ENCODE measurements at regions not wholly inside any gene's neighbourhood (a gene's known extent, or its start where the extent isn't known, plus 50 kb on each side); places are given as distances from the start of the nearest gene placed in this dataset.

DNA sequence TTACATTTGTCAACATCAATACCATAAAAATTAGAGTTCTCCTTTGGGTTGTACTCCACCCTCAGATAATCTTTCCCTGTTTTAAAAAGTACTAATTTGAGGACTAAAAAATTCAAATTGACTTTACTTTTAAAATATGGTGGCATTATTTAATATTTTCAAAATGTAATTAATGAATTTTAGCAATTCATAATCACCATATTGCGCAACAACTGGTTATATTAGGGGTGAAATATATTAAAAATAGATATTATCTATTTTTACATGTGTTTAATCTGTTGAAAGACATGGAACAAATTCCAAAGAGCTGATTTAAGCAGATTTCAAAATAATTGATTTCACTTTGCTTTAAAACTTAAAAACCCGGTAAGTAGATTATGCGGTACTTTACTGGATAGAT, 236.6 kb upstream of the NOL4 start:
- Histone ChIP-seq H3K9me3 (ENCODE audit: control insufficient read depth in 2 of 2, low read length in 2 of 2) (no peaks in the 10 kb centered on the region), H3K4me1 (ENCODE audit: control insufficient read depth, insufficient read depth, low read length) (no peaks in the 10 kb centered on the region), H3K27ac (ENCODE audit: low read length) (no peak overlapping the region), H3K36me3 (ENCODE audit: control insufficient read depth in 2 of 2, insufficient read depth in 2 of 2, low read length in 2 of 2) (no peaks in the 10 kb centered on the region), H3K27me3 (ENCODE audit: control insufficient read depth in 1 of 2, insufficient read depth in 2 of 2, low read length in 2 of 2) (no peaks in the 10 kb centered on the region), H3K9ac (ENCODE audit: low read length in 2 of 2) (no peak overlapping the region), H3K4me3 (ENCODE audit: low read length in 2 of 2) (no peak overlapping the region)

- Histone ChIP-seq H3K27me3 (ENCODE audit: control insufficient read depth in 1 of 2, insufficient read depth in 2 of 2, low read length in 2 of 2) (no peaks in the 10 kb centered on the region), H3K36me3 (ENCODE audit: control insufficient read depth in 2 of 2, insufficient read depth in 2 of 2, low read length in 2 of 2) (no peaks in the 10 kb centered on the region), H3K4me3 (ENCODE audit: low read length in 2 of 2) (no peak overlapping the region), H3K4me1 (ENCODE audit: control insufficient read depth, insufficient read depth, low read length) (no peaks in the 10 kb centered on the region), H3K9ac (ENCODE audit: low read length in 2 of 2) (no peak overlapping the region), H3K27ac (ENCODE audit: low read length) (no peak overlapping the region), H3K9me3 (ENCODE audit: control insufficient read depth in 2 of 2, low read length in 2 of 2) (no peaks in the 10 kb centered on the region)
These were observed 242.3 kb upstream of the NOL4 start for GRCh38 chr18:34467058-34467457.

DNA sequence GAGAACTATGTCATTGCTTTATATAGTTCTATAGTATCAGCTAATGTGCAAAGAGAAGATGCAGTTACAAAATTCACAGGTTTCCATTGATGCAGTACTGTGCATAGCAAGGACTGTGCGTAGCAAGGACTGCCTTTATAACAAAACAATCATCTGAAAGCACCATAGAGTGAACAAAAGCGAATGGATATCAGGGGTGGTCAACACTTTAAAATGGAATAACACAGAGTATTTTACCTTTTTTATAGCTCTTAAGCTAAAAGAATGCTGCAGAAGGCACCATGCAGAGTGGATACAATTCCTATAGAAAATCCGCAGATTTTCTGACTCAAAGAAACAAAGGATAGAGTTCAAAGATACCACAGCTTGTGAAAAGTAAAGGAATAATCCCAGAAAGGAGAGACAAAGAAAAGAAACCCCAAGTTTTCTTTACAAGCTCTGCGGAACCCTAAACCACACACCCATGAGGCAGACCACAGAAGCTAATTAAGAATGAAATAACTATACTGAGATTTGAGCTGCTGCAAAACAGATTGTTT, 229.9 kb upstream of the DTNA start:
- Histone ChIP-seq H3K27me3 (ENCODE audit: control insufficient read depth in 1 of 2, insufficient read depth in 2 of 2, low read length in 2 of 2) (no peaks in the 10 kb centered on the region), H3K4me3 (ENCODE audit: low read length in 2 of 2) (no peak overlapping the region), H3K9ac (ENCODE audit: low read length in 2 of 2) (no peak overlapping the region), H3K36me3 (ENCODE audit: control insufficient read depth in 2 of 2, insufficient read depth in 2 of 2, low read length in 2 of 2) (no peaks in the 10 kb centered on the region), H3K27ac (ENCODE audit: low read length) (no peak overlapping the region), H3K9me3 (ENCODE audit: control insufficient read depth in 2 of 2, low read length in 2 of 2) (peaks cover 0 to 4% of the 10 kb centered on the region in 2 donors), H3K4me1 (ENCODE audit: control insufficient read depth, insufficient read depth, low read length) (no peaks in the 10 kb centered on the region)

DNA sequence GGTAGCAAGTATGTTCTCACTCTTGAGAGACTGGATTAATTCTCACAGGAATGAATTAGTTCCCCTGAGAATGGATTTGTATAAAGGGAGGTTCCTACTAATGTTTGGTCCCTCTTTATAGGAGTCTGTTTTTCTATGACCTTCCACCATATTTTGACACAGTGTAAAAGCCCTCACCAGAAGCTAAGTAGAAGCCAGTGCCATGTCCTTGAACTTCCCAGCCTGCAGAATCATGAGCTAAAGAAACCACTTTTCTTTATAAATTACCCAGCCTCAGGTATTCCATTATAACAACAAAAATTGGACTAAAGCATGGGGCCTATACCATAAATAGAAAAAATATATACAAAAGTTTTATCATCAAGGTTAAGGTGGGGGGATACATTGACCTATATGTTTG, 227.9 kb upstream of the DTNA start:
- Histone ChIP-seq H3K9me3 (ENCODE audit: control insufficient read depth in 2 of 2, low read length in 2 of 2) (peaks cover 0 to 4% of the 10 kb centered on the region in 2 donors), H3K36me3 (ENCODE audit: control insufficient read depth in 2 of 2, insufficient read depth in 2 of 2, low read length in 2 of 2) (no peaks in the 10 kb centered on the region), H3K27me3 (ENCODE audit: control insufficient read depth in 1 of 2, insufficient read depth in 2 of 2, low read length in 2 of 2) (no peaks in the 10 kb centered on the region), H3K27ac (ENCODE audit: low read length) (no peak overlapping the region), H3K9ac (ENCODE audit: low read length in 2 of 2) (no peak overlapping the region), H3K4me1 (ENCODE audit: control insufficient read depth, insufficient read depth, low read length) (no peaks in the 10 kb centered on the region), H3K4me3 (ENCODE audit: low read length in 2 of 2) (no peak overlapping the region)

DNA sequence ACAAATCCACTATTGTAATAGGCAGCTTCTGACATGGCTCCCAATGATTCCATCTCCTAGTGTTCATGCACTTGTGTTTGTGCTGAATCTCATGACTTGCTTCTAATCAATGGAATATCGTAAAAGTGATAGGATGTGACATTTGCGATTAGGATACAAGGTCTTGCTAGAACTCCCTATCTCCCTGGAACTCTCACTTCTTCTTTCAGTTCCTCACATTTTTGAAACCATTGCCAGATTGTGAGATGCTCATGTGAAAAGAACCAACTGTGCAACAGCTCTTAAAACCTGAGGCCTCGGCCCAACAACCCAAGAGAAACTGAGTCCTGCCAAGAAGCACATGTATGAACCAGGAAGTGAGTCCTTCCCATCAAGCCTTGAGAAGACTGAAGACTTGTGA, 226.9 kb upstream of the DTNA start:
- Histone ChIP-seq H3K9ac (ENCODE audit: low read length in 2 of 2) (no peak overlapping the region), H3K27ac (ENCODE audit: low read length) (no peak overlapping the region), H3K36me3 (ENCODE audit: control insufficient read depth in 2 of 2, insufficient read depth in 2 of 2, low read length in 2 of 2) (no peaks in the 10 kb centered on the region)

DNA sequence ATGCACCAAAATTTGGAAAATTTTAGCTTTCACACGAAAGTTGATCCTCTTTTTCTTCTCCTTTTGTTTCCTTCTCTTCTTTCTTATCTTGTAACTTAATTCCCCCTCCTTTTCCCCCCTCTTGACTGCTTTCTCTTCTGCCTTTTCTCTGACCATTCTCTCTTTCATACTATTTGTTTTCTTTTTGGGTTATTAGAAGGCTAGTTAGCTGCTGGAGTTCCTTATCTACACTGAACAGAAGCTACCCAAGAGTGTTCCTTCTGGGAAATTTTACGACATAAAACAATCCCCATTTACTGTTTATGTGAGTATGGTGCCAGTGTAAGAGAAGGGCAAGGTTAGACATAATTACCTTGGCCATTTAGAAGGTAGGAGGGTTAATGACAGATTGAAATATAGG, 218.4 kb upstream of the DTNA start:
- no peak overlapping the region for H3K27ac ChIP-seq (ENCODE audit: low read length)
- H3K4me3 ChIP-seq (ENCODE audit: low read length in 2 of 2) = no peak overlapping the region
- H3K4me1 ChIP-seq (ENCODE audit: control insufficient read depth, insufficient read depth, low read length) = no peaks in the 10 kb centered on the region
- no peaks in the 10 kb centered on the region for H3K36me3 ChIP-seq (ENCODE audit: control insufficient read depth in 2 of 2, insufficient read depth in 2 of 2, low read length in 2 of 2)
- no peaks in the 10 kb centered on the region for H3K9me3 ChIP-seq (ENCODE audit: control insufficient read depth in 2 of 2, low read length in 2 of 2)
- no peaks in the 10 kb centered on the region for H3K27me3 ChIP-seq (ENCODE audit: control insufficient read depth in 1 of 2, insufficient read depth in 2 of 2, low read length in 2 of 2)
- no peak overlapping the region for H3K9ac ChIP-seq (ENCODE audit: low read length in 2 of 2)

More for the DNA sequence above, 226.9 kb upstream of the DTNA start:
- H3K27me3 ChIP-seq (ENCODE audit: control insufficient read depth in 1 of 2, insufficient read depth in 2 of 2, low read length in 2 of 2) = no peaks in the 10 kb centered on the region
- no peaks in the 10 kb centered on the region for H3K4me1 ChIP-seq (ENCODE audit: control insufficient read depth, insufficient read depth, low read length)
- H3K9me3 ChIP-seq (ENCODE audit: control insufficient read depth in 2 of 2, low read length in 2 of 2) = peaks cover 0 to 4% of the 10 kb centered on the region in 2 donors
- H3K4me3 ChIP-seq (ENCODE audit: low read length in 2 of 2) = no peak overlapping the region

DNA sequence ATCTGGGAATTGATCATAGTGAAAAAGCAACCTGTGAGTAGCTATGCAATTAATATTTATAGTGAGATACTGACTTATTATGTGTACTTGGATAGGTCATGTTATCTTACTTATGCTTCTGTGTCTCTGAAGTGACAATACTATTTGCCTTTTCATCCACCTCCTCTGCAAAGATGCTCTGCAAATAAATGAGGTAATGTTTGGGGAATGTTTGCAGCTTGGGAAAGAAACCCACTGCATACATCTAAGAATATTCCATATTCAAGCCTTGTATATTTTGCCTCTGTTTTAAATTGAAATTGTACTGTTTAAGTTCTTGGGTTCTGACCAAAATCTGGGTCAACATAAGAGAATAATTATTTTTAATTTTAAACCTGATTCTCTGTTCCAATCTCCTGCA, 217.4 kb upstream of the DTNA start:
- Histone ChIP-seq H3K27ac (ENCODE audit: low read length) (peak overlapping the region; percentile 43), H3K4me1 (ENCODE audit: control insufficient read depth, insufficient read depth, low read length) (no peaks in the 10 kb centered on the region), H3K9me3 (ENCODE audit: control insufficient read depth in 2 of 2, low read length in 2 of 2) (no peaks in the 10 kb centered on the region), H3K36me3 (ENCODE audit: control insufficient read depth in 2 of 2, insufficient read depth in 2 of 2, low read length in 2 of 2) (no peaks in the 10 kb centered on the region), H3K4me3 (ENCODE audit: low read length in 2 of 2) (peak overlapping the region; percentile 68 to 76), H3K9ac (ENCODE audit: low read length in 2 of 2) (peak overlapping the region in 1 of 2 donors; percentile 73), H3K27me3 (ENCODE audit: control insufficient read depth in 1 of 2, insufficient read depth in 2 of 2, low read length in 2 of 2) (no peaks in the 10 kb centered on the region)

DNA sequence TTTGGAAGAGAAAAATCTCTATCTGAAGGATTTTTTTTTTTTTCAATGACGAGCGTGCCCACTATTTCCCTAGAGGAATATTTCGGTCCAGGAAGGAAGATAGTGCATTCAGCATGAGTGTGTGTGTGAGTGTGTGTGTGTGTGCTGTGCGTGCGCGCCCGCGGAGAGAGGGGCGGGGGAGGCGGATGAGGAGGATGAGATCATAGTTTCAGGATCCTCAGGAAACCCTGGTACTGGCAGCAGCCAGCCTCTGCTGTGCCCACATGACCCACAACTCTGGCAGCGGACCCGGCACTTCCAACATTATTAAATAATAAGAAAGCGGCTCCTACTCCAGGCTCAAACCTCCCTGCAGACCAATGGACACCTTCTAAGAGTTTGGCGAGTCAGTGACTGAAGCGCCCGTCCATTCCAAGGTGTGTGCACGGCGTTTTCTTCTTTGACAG, 217.0 kb upstream of the DTNA start:
- Histone ChIP-seq H3K4me3 (ENCODE audit: low read length in 2 of 2) (peak overlapping the region; percentile 68 to 76), H3K9ac (ENCODE audit: low read length in 2 of 2) (peak overlapping the region in 1 of 2 donors; percentile 73), H3K9me3 (ENCODE audit: control insufficient read depth in 2 of 2, low read length in 2 of 2) (no peaks in the 10 kb centered on the region), H3K27ac (ENCODE audit: low read length) (peak overlapping the region; percentile 43), H3K27me3 (ENCODE audit: control insufficient read depth in 1 of 2, insufficient read depth in 2 of 2, low read length in 2 of 2) (no peaks in the 10 kb centered on the region), H3K4me1 (ENCODE audit: control insufficient read depth, insufficient read depth, low read length) (no peaks in the 10 kb centered on the region), H3K36me3 (ENCODE audit: control insufficient read depth in 2 of 2, insufficient read depth in 2 of 2, low read length in 2 of 2) (no peaks in the 10 kb centered on the region)

DNA sequence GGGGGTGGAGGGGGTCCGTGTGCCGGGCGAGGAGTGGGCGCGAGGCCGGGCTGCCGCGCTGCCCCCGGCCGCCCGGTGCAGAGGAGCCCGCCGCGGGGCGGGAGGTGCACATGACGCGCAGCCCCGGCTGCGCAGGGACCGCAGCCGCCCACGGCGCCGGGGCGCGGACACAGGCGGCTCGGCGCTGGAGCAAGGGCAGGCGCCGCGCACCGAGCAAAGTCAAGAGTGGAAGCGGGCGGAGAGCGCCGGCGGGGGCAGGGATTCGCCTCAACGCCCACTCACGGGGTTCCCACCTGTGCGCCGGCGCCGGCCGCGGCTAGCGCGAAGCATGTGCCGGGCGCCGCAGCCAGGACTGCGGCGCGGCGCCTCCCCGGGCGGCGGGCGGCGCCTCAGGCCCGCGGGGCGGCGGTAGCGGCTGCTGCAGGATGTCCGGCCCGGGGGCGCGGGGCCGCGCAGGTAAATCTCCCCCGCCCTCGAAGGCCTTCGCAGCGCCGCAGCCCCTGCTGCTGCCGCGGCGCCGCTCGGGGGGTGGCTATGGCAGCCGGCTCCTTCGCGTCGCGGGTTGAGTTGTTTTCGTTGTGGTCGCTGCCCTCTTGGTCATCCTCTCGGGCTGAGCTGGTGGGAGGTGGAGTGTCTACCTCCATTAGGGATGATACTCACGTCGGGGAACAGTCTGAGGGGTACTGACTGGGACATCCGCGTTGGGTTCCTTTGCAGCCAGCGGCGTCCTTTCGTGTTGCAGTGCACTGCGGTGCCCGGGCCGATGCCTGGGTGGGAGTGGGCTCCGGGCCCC, 216.3 kb upstream of the DTNA start:
- no peaks in the 10 kb centered on the region for H3K27me3 ChIP-seq (ENCODE audit: control insufficient read depth in 1 of 2, insufficient read depth in 2 of 2, low read length in 2 of 2)
- peak overlapping the region; percentile 43 for H3K27ac ChIP-seq (ENCODE audit: low read length)
- H3K4me3 ChIP-seq (ENCODE audit: low read length in 2 of 2) = peak overlapping the region; percentile 68 to 76
- H3K9me3 ChIP-seq (ENCODE audit: control insufficient read depth in 2 of 2, low read length in 2 of 2) = no peaks in the 10 kb centered on the region
- H3K9ac ChIP-seq (ENCODE audit: low read length in 2 of 2) = peak overlapping the region; percentile 60 to 73
- no peaks in the 10 kb centered on the region for H3K4me1 ChIP-seq (ENCODE audit: control insufficient read depth, insufficient read depth, low read length)
- no peaks in the 10 kb centered on the region for H3K36me3 ChIP-seq (ENCODE audit: control insufficient read depth in 2 of 2, insufficient read depth in 2 of 2, low read length in 2 of 2)

- Histone ChIP-seq H3K36me3 (ENCODE audit: control insufficient read depth in 2 of 2, insufficient read depth in 2 of 2, low read length in 2 of 2) (no peaks in the 10 kb centered on the region), H3K4me1 (ENCODE audit: control insufficient read depth, insufficient read depth, low read length) (no peaks in the 10 kb centered on the region), H3K27me3 (ENCODE audit: control insufficient read depth in 1 of 2, insufficient read depth in 2 of 2, low read length in 2 of 2) (no peaks in the 10 kb centered on the region), H3K27ac (ENCODE audit: low read length) (no peak overlapping the region), H3K4me3 (ENCODE audit: low read length in 2 of 2) (peak overlapping the region in 1 of 2 donors; percentile 76), H3K9me3 (ENCODE audit: control insufficient read depth in 2 of 2, low read length in 2 of 2) (no peaks in the 10 kb centered on the region), H3K9ac (ENCODE audit: low read length in 2 of 2) (no peak overlapping the region)
These were observed 215.8 kb upstream of the DTNA start for GRCh38 chr18:34494359-34494696.

- H3K4me3 ChIP-seq (ENCODE audit: low read length in 2 of 2) = no peak overlapping the region
- no peaks in the 10 kb centered on the region for H3K27me3 ChIP-seq (ENCODE audit: control insufficient read depth in 1 of 2, insufficient read depth in 2 of 2, low read length in 2 of 2)
- no peaks in the 10 kb centered on the region for H3K4me1 ChIP-seq (ENCODE audit: control insufficient read depth, insufficient read depth, low read length)
- peaks cover 0 to 2% of the 10 kb centered on the region in 2 donors for H3K9me3 ChIP-seq (ENCODE audit: control insufficient read depth in 2 of 2, low read length in 2 of 2)
- H3K27ac ChIP-seq (ENCODE audit: low read length) = no peak overlapping the region
- no peaks in the 10 kb centered on the region for H3K36me3 ChIP-seq (ENCODE audit: control insufficient read depth in 2 of 2, insufficient read depth in 2 of 2, low read length in 2 of 2)
- H3K9ac ChIP-seq (ENCODE audit: low read length in 2 of 2) = no peak overlapping the region
These were observed 214.6 kb upstream of the DTNA start for GRCh38 chr18:34495506-34495905.
